ENCODE measurements at regions not wholly inside any gene's neighbourhood (a gene's known extent, or its start where the extent isn't known, plus 50 kb on each side); places are given as distances from the start of the nearest gene placed in this dataset.

- TF ChIP-seq CHD4 (IDR thresholded peaks at IDR 0.05; ENCODE audit: borderline replicate concordance, low read length) (no peak), EP300 (IDR thresholded peaks at IDR 0.05; ENCODE audit: low read depth in 2 of 2, low read length in 2 of 2) (no peak), EP300 (CRISPR knock-in tag; IDR thresholded peaks at IDR 0.05; ENCODE audit: borderline replicate concordance) (no peak), NFKBIZ (CRISPR knock-in tag; IDR thresholded peaks at IDR 0.05) (no peak), PCBP1 (IDR thresholded peaks at IDR 0.05; ENCODE audit: borderline replicate concordance, low read depth, low read length) (no peak), TEAD2 (CRISPR knock-in tag; IDR thresholded peaks at IDR 0.05) (no peak), DPF2 (CRISPR knock-in tag; IDR thresholded peaks at IDR 0.05; ENCODE audit: borderline replicate concordance, low read depth) (no peak)
Measured at GRCh38 chr11:113628912-113629311, 77.2 kb downstream of the TMPRSS5 start (continued).

GRCh38 chr11:113627946-113628345, 78.2 kb downstream of the TMPRSS5 start:
- ChIA-PET POLR2A (no interaction called here), CTCF (ENCODE audit: low intra/inter-chr PET ratio, low total read pairs) (no interaction called here)
- Histone ChIP-seq H3K27ac (ENCODE audit: extremely low read length, insufficient read depth, low read length) (no peak overlapping the region), H3K36me3 (replicated peaks in 1 of 2; ENCODE audit: control insufficient read depth in 1 of 2, insufficient read depth in 2 of 2, low read length in 2 of 2) (no peaks in the 10 kb centered on the region), H3K27me3 (ENCODE audit: control insufficient read depth in 1 of 2, insufficient read depth in 2 of 2, low read length in 2 of 2) (peaks cover 0 to 15% of the 10 kb centered on the region in 2 experiments; a peak in 2 of 5 replicates), H3K9me3 (ENCODE audit: low read length) (no peaks in the 10 kb centered on the region), H3K4me2 (ENCODE audit: low read depth, low read length) (no peak overlapping the region), H3K4me1 (ENCODE audit: insufficient read depth, low read length) (no peaks in the 10 kb centered on the region), H3K9ac (ENCODE audit: insufficient read depth, low read depth, low read length) (no peak overlapping the region), H3K79me2 (ENCODE audit: insufficient read depth, low read length) (no peaks in the 10 kb centered on the region), H2AFZ (ENCODE audit: low read length) (no peak overlapping the region), H3K4me3 (replicated peaks in 1 of 3; ENCODE audit: insufficient read depth in 1 of 3, low read depth in 2 of 3, low read length in 3 of 3) (no peak overlapping the region), H4K20me1 (ENCODE audit: insufficient read depth, low read length) (no peaks in the 10 kb centered on the region)
- DNase-seq (ENCODE audit: low spot score) (no peak), FAIRE-seq (no peak), ATAC-seq (no peak)
- in situ Hi-C loops (cut with HindIII; ENCODE audit: extremely low pct_ligation_motif_present, low pct_unique_long_range_greater_than_20kb), result no loop called here
- BruUV-seq (replicated peaks), result no TSS peak
- TF ChIP-seq KLF15 (CRISPR knock-in tag; IDR thresholded peaks at IDR 0.05; ENCODE audit: borderline replicate concordance) (no peak), REXO4 (CRISPR knock-in tag; IDR thresholded peaks at IDR 0.05; ENCODE audit: borderline replicate concordance) (no peak)
- 28% methylated on average over 3 of the region's 3 CpGs for WGBS (ENCODE audit: low lambda C conversion rate)
- intact Hi-C loops (cut with micrococcal nuclease; ENCODE audit: unreplicated experiment), result no loop called here

Measured in HepG2 (cell line).